ENCODE measurements at regions not wholly inside any gene's neighbourhood (a gene's known extent, or its start where the extent isn't known, plus 50 kb on each side); places are given as distances from the start of the nearest gene placed in this dataset.

DNA sequence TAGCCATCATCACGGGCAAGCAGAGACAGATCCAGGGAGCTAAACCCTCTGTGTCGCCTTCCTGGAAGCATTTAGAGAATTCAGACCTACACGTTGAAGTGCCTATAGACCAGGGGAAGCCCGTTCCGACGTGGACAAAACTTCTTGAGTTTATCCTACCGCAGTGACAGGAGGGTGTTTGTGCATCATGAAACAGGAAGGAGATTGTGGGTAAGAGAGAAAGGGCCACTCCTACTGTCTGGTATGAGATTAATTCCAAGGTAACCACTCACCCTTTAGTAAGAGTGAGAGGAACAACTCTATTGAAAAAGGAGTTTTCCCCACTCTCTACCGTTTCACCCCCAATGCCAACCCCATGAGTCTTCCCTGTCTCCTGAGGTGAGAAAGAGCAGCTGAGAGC, 133.7 kb downstream of the TFAP2C start:
- Mint-ChIP-seq H3K36me3 (ENCODE audit: insufficient read depth in 1 of 3, low read depth in 3 of 3) (peaks cover 0 to 3% (median 0%) of the 10 kb centered on the region in 3 experiments; a peak in 1 of 7 replicates), H3K27ac (no peak overlapping the region), H3K4me3 (no peak overlapping the region), H3K27me3 (ENCODE audit: low read depth) (peaks cover 10% of the 10 kb centered on the region), H3K9me3 (no peaks in the 10 kb centered on the region), H3K4me1 (peaks cover 7 to 13% of the 10 kb centered on the region in 2 experiments)
- Histone ChIP-seq H3K56ac (ENCODE audit: insufficient read length, low read depth, low read length) (no peak overlapping the region), H4K20me1 (ENCODE audit: control insufficient read depth, insufficient read depth, insufficient read length) (no peaks in the 10 kb centered on the region), H3K79me2 (ENCODE audit: insufficient read depth, low read length) (no peaks in the 10 kb centered on the region), H3K9me3 (ENCODE audit: control insufficient read depth, low read depth, low read length) (no peaks in the 10 kb centered on the region), H3K14ac (ENCODE audit: insufficient read depth, low read length) (no peak overlapping the region), H3K27me3 (ENCODE audit: insufficient read depth, low read length) (no peaks in the 10 kb centered on the region), H2BK20ac (ENCODE audit: low read depth, low read length, poor library complexity, severe bottlenecking) (no peak overlapping the region), H3K23me2 (ENCODE audit: insufficient read length, low read depth, low read length, poor library complexity, severe bottlenecking) (no peaks in the 10 kb centered on the region), H3K79me1 (ENCODE audit: insufficient read depth, low read depth, low read length, poor library complexity, severe bottlenecking) (no peaks in the 10 kb centered on the region), H2BK120ac (ENCODE audit: low read depth, low read length, poor library complexity, severe bottlenecking) (no peak overlapping the region), H3K27ac (ENCODE audit: insufficient read length, low read depth, low read length) (no peak overlapping the region), H3K4ac (ENCODE audit: low read depth, low read length) (no peak overlapping the region), H4K5ac (ENCODE audit: insufficient read length, low read depth, low read length) (no peak overlapping the region), H3K4me2 (ENCODE audit: insufficient read depth, insufficient read length, low read length) (no peak overlapping the region), H2AK5ac (ENCODE audit: insufficient read length, low read length) (no peak overlapping the region), H4K8ac (replicated peaks; ENCODE audit: insufficient read length, low read depth, low read length) (no peak overlapping the region), H2BK5ac (ENCODE audit: insufficient read length, low read length) (no peak overlapping the region), H3T11ph (ENCODE audit: low read length) (no peak overlapping the region), H2BK12ac (ENCODE audit: insufficient read length, low read depth, low read length) (no peak overlapping the region), H2AFZ (ENCODE audit: low read length) (no peak overlapping the region), H3K4me1 (ENCODE audit: insufficient read depth, low read length) (no peaks in the 10 kb centered on the region), H4K91ac (ENCODE audit: insufficient read length, low read depth, low read length) (no peak overlapping the region), H3K23ac (ENCODE audit: insufficient read length, low read depth, low read length) (no peak overlapping the region), H3K9ac (ENCODE audit: extremely low read depth, insufficient read length, low read length) (no peak overlapping the region), H3K18ac (ENCODE audit: insufficient read length, low read depth, low read length) (no peak overlapping the region), H2BK15ac (ENCODE audit: low read depth, low read length) (no peak overlapping the region)
- TF ChIP-seq, protein P1, sequence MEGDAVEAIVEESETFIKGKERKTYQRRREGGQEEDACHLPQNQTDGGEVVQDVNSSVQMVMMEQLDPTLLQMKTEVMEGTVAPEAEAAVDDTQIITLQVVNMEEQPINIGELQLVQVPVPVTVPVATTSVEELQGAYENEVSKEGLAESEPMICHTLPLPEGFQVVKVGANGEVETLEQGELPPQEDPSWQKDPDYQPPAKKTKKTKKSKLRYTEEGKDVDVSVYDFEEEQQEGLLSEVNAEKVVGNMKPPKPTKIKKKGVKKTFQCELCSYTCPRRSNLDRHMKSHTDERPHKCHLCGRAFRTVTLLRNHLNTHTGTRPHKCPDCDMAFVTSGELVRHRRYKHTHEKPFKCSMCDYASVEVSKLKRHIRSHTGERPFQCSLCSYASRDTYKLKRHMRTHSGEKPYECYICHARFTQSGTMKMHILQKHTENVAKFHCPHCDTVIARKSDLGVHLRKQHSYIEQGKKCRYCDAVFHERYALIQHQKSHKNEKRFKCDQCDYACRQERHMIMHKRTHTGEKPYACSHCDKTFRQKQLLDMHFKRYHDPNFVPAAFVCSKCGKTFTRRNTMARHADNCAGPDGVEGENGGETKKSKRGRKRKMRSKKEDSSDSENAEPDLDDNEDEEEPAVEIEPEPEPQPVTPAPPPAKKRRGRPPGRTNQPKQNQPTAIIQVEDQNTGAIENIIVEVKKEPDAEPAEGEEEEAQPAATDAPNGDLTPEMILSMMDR (conservative IDR thresholded peaks at IDR 0.05): no peak
- WGBS (ENCODE audit: extremely low coverage, insufficient read length, low lambda C conversion rate): no CpG with 5 or more reads among the region's 8 CpGs
- DNase-seq: no peak
